ENCODE measurements at regions not wholly inside any gene's neighbourhood (a gene's known extent, or its start where the extent isn't known, plus 50 kb on each side); places are given as distances from the start of the nearest gene placed in this dataset.

DNA sequence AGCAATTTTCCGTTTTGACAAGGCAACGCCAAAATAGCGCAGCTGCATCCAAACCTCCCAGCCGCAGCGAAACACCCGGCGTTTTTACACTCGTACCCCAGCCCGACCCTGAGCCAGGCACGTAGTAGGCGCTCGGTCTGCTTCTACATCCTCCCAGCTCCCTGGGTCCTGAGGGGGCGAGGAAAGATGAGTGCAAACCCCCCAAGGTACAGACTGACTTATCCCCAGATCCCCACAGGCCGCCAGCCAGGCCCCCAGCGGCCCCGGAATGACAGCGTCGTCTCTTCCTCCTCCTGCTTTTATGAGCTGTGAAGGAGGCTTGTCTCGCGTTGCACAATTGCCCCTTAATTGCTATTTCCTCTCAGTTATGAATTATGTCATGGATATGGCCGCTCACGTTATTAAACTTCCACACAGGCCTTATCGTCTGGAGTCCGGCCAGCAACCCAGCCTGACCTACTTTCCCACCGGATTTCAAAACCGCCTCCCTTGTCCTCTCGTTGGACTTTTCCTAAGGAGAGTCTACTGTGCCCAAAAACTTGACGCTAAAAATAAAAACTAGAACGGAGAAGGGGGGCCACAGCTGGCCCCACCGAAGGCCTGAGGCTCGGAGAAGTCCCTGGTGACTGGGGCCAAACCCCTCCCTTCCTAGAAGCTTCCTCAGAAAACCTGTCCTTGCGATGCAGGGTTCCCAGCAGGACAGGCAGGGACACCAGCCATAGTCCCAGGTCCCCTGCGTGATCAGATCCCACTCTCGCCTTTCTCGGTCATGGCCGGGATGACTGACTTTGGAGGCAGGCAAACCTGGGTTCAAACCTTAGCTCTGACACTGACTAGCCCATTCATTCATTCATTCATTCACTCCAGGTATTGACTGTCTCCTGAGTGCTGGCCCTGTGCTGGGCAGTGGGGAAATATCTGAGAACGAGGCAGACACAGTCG, 130.9 kb upstream of the PTPN1 start:
- FAIRE-seq (peak; percentile 68), DNase-seq (ENCODE audit: low read depth, low spot score) (peak; percentile 78)
- Histone ChIP-seq H3K36me3 (ENCODE audit: control insufficient read depth in 2 of 2, extremely low read depth in 1 of 2, insufficient read depth in 2 of 2, low read length in 2 of 2) (no peaks in the 10 kb centered on the region), H3K9ac (replicated peaks; ENCODE audit: extremely low read depth, insufficient read depth, low read length) (no peak overlapping the region), H3K4me2 (ENCODE audit: insufficient read depth, low read length) (peak overlapping the region; percentile 0), H2AFZ (ENCODE audit: low read depth, low read length) (peak overlapping the region; percentile 8), H3K4me1 (ENCODE audit: control insufficient read depth, extremely low read depth, insufficient read depth, low read length) (peaks cover 24% of the 10 kb centered on the region), H3K9me1 (replicated peaks; ENCODE audit: control insufficient read depth, extremely low read depth, insufficient read depth, low read length) (no peaks in the 10 kb centered on the region), H3K27ac (ENCODE audit: insufficient read depth, low read depth, low read length) (no peak overlapping the region), H3K79me2 (ENCODE audit: control insufficient read depth, insufficient read depth, low read length) (no peaks in the 10 kb centered on the region), H3K27me3 (ENCODE audit: control insufficient read depth in 2 of 2, insufficient read depth in 2 of 2, low read length in 2 of 2) (peaks cover 0 to 5% of the 10 kb centered on the region in 2 experiments), H4K20me1 (replicated peaks; ENCODE audit: control insufficient read depth, extremely low read depth, insufficient read depth, low read length) (no peaks in the 10 kb centered on the region), H3K4me3 (replicated peaks in 1 of 3; ENCODE audit: insufficient read depth in 1 of 3, low read depth in 1 of 3, low read length in 3 of 3) (no peak overlapping the region), H3K9me3 (replicated peaks; ENCODE audit: control insufficient read depth, insufficient read depth, low read length) (no peaks in the 10 kb centered on the region)
- TF ChIP-seq POLR2A (IDR thresholded peaks at IDR 0.05; ENCODE audit: low read depth, low read length): no peak
- no peak for TF ChIP-seq EZH2 (IDR thresholded peaks at IDR 0.05; ENCODE audit: borderline replicate concordance, low read depth, low read length, severe bottlenecking)
- TF ChIP-seq GATA2 (IDR thresholded peaks at IDR 0.05; ENCODE audit: insufficient read depth, insufficient read length, low read depth, low read length): peak; percentile 19
- dilution Hi-C loops (cut with MboI; ENCODE audit: extremely low pct_ligation_motif_present, low sequenced_read_pairs) (no loop called here), intact Hi-C loops (cut with micrococcal nuclease) (loop anchor here (2.0 to 5.0 kb wide), 2 partner anchors 189 to 203 kb away; partner anchors contain the start of gene CEBPB)
- POLR2A ChIA-PET: no interaction called here
- no TSS peak for BruUV-seq (replicated peaks)
- CTCF ChIA-PET: interaction anchor here (0.6 to 1.1 kb wide), 2 partner anchors 12 to 209 kb away, joined by 3 to 5 read pairs; no protein-coding TSS in a partner anchor

GRCh38 chr20:50379991-50380696, 130.0 kb upstream of the PTPN1 start:
- TF ChIP-seq MYC (IDR thresholded peaks at IDR 0.05; ENCODE audit: low read depth, low read length) (no peak), POLR2AphosphoS5 (IDR thresholded peaks at IDR 0.05; ENCODE audit: insufficient read depth, low read depth, low read length) (no peak), CTCF (IDR thresholded peaks at IDR 0.05; ENCODE audit: extremely low read depth in 1 of 2, insufficient read depth in 1 of 2, low read depth in 1 of 2, low read length in 2 of 2) (no peak), JUN (IDR thresholded peaks at IDR 0.05; ENCODE audit: borderline replicate concordance, insufficient read depth, insufficient read length, low read depth) (no peak), FOS (IDR thresholded peaks at IDR 0.05; ENCODE audit: borderline replicate concordance, insufficient read depth, low read length) (no peak), POLR2A (IDR thresholded peaks at IDR 0.05; ENCODE audit: low read depth, low read length) (no peak), EZH2 (IDR thresholded peaks at IDR 0.05; ENCODE audit: borderline replicate concordance, low read depth, low read length, severe bottlenecking) (no peak), GATA2 (IDR thresholded peaks at IDR 0.05; ENCODE audit: insufficient read depth, insufficient read length, low read depth, low read length) (no peak)
- TF ChIP-seq, protein P1, sequence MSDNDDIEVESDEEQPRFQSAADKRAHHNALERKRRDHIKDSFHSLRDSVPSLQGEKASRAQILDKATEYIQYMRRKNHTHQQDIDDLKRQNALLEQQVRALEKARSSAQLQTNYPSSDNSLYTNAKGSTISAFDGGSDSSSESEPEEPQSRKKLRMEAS (IDR thresholded peaks at IDR 0.05; ENCODE audit: insufficient read depth, insufficient read length): no peak
- Histone ChIP-seq H3K9me3 (replicated peaks; ENCODE audit: control insufficient read depth, insufficient read depth, low read length) (no peaks in the 10 kb centered on the region), H4K20me1 (replicated peaks; ENCODE audit: control insufficient read depth, extremely low read depth, insufficient read depth, low read length) (no peaks in the 10 kb centered on the region), H3K4me2 (ENCODE audit: insufficient read depth, low read length) (no peak overlapping the region), H3K9ac (replicated peaks; ENCODE audit: extremely low read depth, insufficient read depth, low read length) (no peak overlapping the region), H3K79me2 (ENCODE audit: control insufficient read depth, insufficient read depth, low read length) (no peaks in the 10 kb centered on the region), H3K27me3 (ENCODE audit: control insufficient read depth in 2 of 2, insufficient read depth in 2 of 2, low read length in 2 of 2) (no peaks in the 10 kb centered on the region), H2AFZ (ENCODE audit: low read depth, low read length) (no peak overlapping the region), H3K4me1 (ENCODE audit: control insufficient read depth, extremely low read depth, insufficient read depth, low read length) (peaks cover 24% of the 10 kb centered on the region), H3K27ac (ENCODE audit: insufficient read depth, low read depth, low read length) (no peak overlapping the region), H3K36me3 (ENCODE audit: control insufficient read depth in 2 of 2, extremely low read depth in 1 of 2, insufficient read depth in 2 of 2, low read length in 2 of 2) (no peaks in the 10 kb centered on the region), H3K4me3 (replicated peaks in 1 of 3; ENCODE audit: insufficient read depth in 1 of 3, low read depth in 1 of 3, low read length in 3 of 3) (no peak overlapping the region), H3K9me1 (replicated peaks; ENCODE audit: control insufficient read depth, extremely low read depth, insufficient read depth, low read length) (no peaks in the 10 kb centered on the region)
- ChIA-PET POLR2A (no interaction called here), CTCF (no interaction called here)
- FAIRE-seq (no peak), DNase-seq (ENCODE audit: low read depth, low spot score) (no peak)
- intact Hi-C loops (cut with micrococcal nuclease): loop anchor here (2.0 to 5.0 kb wide), 2 partner anchors 189 to 202 kb away; partner anchors contain the start of gene CEBPB
- no TSS peak for BruUV-seq (replicated peaks)
- dilution Hi-C loops (cut with MboI; ENCODE audit: extremely low pct_ligation_motif_present, low sequenced_read_pairs): no loop called here

Measured in endothelial cell of umbilical vein (primary cell).